GM12872 (cell line): ENCODE measurements at regions not wholly inside any gene's neighbourhood (a gene's known extent, or its start where the extent isn't known, plus 50 kb on each side); places are given as distances from the start of the nearest gene placed in this dataset.

Experiments used
- CTCF ChIP-seq: IDR thresholded peaks from 3 replicates; pipeline ENCODE4 v1.5.1; 2011; ENCODE audit warnings: low read depth, mild to moderate bottlenecking, low read length, moderate library complexity; ENCODE audit not compliant: insufficient read depth

GRCh38 chr7:153090209-153090608 is 330.7 kb downstream of the ACTR3B start:
- TF ChIP-seq CTCF: no peak

- no peak for TF ChIP-seq CTCF
Observed at GRCh38 chr7:153090764-153091163, 331.2 kb downstream of the ACTR3B start.

- TF ChIP-seq CTCF: no peak
Observed at GRCh38 chr7:153091477-153091876, 331.9 kb downstream of the ACTR3B start.

GRCh38 chr7:153097511-153098201 is 338.1 kb downstream of the ACTR3B start:
- no peak for TF ChIP-seq CTCF

GRCh38 chr7:153099235-153099634 is 339.7 kb downstream of the ACTR3B start:
- TF ChIP-seq CTCF: no peak

- no peak for TF ChIP-seq CTCF
Observed at GRCh38 chr7:153100691-153101237, 341.2 kb downstream of the ACTR3B start.

- no peak for TF ChIP-seq CTCF
Observed at GRCh38 chr7:153103202-153103601, 343.6 kb downstream of the ACTR3B start.
